ENCODE measurements at regions not wholly inside any gene's neighbourhood (a gene's known extent, or its start where the extent isn't known, plus 50 kb on each side); places are given as distances from the start of the nearest gene placed in this dataset. TPM values are rescaled to one million over a fixed set of nuclear protein-coding genes. Genes with fewer than 3 reads are reported as not detected.

DNA sequence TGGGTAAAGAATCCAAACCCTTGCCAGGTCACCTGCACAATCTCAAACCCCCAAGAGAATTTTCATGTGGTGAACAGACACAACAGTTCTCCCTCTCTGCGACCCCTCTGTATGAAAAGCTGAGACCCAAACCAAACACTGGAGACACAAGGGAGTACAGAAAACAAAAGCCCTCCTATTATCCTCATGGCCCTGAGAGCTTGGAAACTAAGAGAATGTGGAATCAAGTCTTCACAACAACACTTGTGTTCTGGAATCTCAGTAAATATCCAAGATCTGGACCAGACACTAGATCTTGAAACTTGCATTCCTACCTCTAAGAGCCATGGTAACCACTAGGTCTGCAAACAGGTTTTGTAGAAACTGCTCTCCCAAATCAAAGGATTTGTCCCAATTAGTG, 50.1 kb upstream of the CCDC150 start:
- intact Hi-C loops (cut with micrococcal nuclease), result no loop called here

More for the DNA sequence above, 50.1 kb upstream of the CCDC150 start:
- H3K9me3 ChIP-seq (replicated peaks; ENCODE audit: control insufficient read depth, insufficient read depth, low read length), result no peaks in the 10 kb centered on the region
- H4K20me1 ChIP-seq (replicated peaks; ENCODE audit: control insufficient read depth, extremely low read depth, insufficient read depth, low read length), result no peaks in the 10 kb centered on the region
- no peaks in the 10 kb centered on the region for H3K36me3 ChIP-seq (ENCODE audit: control insufficient read depth in 2 of 2, extremely low read depth in 1 of 2, insufficient read depth in 2 of 2, low read length in 2 of 2)
- no peak overlapping the region for H3K4me3 ChIP-seq (replicated peaks in 1 of 3; ENCODE audit: insufficient read depth in 1 of 3, low read depth in 1 of 3, low read length in 3 of 3)
- no peak overlapping the region for H3K4me2 ChIP-seq (ENCODE audit: insufficient read depth, low read length)
- H3K4me1 ChIP-seq (ENCODE audit: control insufficient read depth, extremely low read depth, insufficient read depth, low read length), result peaks cover 13% of the 10 kb centered on the region
- no peak for FAIRE-seq
- no peak overlapping the region for H3K9ac ChIP-seq (replicated peaks; ENCODE audit: extremely low read depth, insufficient read depth, low read length)
- H3K9me1 ChIP-seq (replicated peaks; ENCODE audit: control insufficient read depth, extremely low read depth, insufficient read depth, low read length), result no peaks in the 10 kb centered on the region
- POLR2A ChIA-PET, result no interaction called here
- no peak overlapping the region for H3K27ac ChIP-seq (ENCODE audit: insufficient read depth, low read depth, low read length)
- no peaks in the 10 kb centered on the region for H3K79me2 ChIP-seq (ENCODE audit: control insufficient read depth, insufficient read depth, low read length)
- TF ChIP-seq GATA2 (IDR thresholded peaks at IDR 0.05; ENCODE audit: insufficient read depth, insufficient read length, low read depth, low read length) (no peak), POLR2A (IDR thresholded peaks at IDR 0.05; ENCODE audit: low read depth, low read length) (no peak), MYC (IDR thresholded peaks at IDR 0.05; ENCODE audit: low read depth, low read length) (no peak), JUN (IDR thresholded peaks at IDR 0.05; ENCODE audit: borderline replicate concordance, insufficient read depth, insufficient read length, low read depth) (no peak), POLR2AphosphoS5 (IDR thresholded peaks at IDR 0.05; ENCODE audit: insufficient read depth, low read depth, low read length) (no peak), EZH2 (IDR thresholded peaks at IDR 0.05; ENCODE audit: borderline replicate concordance, low read depth, low read length, severe bottlenecking) (no peak), FOS (IDR thresholded peaks at IDR 0.05; ENCODE audit: borderline replicate concordance, insufficient read depth, low read length) (no peak)
- TF ChIP-seq, protein P1, sequence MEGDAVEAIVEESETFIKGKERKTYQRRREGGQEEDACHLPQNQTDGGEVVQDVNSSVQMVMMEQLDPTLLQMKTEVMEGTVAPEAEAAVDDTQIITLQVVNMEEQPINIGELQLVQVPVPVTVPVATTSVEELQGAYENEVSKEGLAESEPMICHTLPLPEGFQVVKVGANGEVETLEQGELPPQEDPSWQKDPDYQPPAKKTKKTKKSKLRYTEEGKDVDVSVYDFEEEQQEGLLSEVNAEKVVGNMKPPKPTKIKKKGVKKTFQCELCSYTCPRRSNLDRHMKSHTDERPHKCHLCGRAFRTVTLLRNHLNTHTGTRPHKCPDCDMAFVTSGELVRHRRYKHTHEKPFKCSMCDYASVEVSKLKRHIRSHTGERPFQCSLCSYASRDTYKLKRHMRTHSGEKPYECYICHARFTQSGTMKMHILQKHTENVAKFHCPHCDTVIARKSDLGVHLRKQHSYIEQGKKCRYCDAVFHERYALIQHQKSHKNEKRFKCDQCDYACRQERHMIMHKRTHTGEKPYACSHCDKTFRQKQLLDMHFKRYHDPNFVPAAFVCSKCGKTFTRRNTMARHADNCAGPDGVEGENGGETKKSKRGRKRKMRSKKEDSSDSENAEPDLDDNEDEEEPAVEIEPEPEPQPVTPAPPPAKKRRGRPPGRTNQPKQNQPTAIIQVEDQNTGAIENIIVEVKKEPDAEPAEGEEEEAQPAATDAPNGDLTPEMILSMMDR (IDR thresholded peaks at IDR 0.05; ENCODE audit: extremely low read depth in 1 of 2, insufficient read depth in 1 of 2, low read depth in 1 of 2, low read length in 2 of 2), result no peak
- TF ChIP-seq, protein P2, sequence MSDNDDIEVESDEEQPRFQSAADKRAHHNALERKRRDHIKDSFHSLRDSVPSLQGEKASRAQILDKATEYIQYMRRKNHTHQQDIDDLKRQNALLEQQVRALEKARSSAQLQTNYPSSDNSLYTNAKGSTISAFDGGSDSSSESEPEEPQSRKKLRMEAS (IDR thresholded peaks at IDR 0.05; ENCODE audit: insufficient read depth, insufficient read length), result no peak
- no peak for DNase-seq (ENCODE audit: low read depth, low spot score)
- CTCF ChIA-PET, result no interaction called here
- H2AFZ ChIP-seq (ENCODE audit: low read depth, low read length), result no peak overlapping the region
- BruUV-seq (replicated peaks), result no TSS peak
- H3K27me3 ChIP-seq (ENCODE audit: control insufficient read depth in 2 of 2, insufficient read depth in 2 of 2, low read length in 2 of 2), result peaks cover 26 to 35% of the 10 kb centered on the region in 2 experiments
- dilution Hi-C loops (cut with MboI; ENCODE audit: extremely low pct_ligation_motif_present, low sequenced_read_pairs), result no loop called here

Small RNAs in the stretch of these regions (small RNA-seq; reads per million reads assigned to genes)
- not detected for gene RN7SL820P (ENCODE audit: insufficient read depth, insufficient read length, low read depth, low replicate concordance)

All from endothelial cell of umbilical vein (primary cell).